ENCODE measurements at regions not wholly inside any gene's neighbourhood (a gene's known extent, or its start where the extent isn't known, plus 50 kb on each side); places are given as distances from the start of the nearest gene placed in this dataset.
"Not testable (repeated sequence)": the region's sequence is repeated elsewhere in the genome, so short reads cannot be mapped to it uniquely, and the experiment has no call there.

DNA sequence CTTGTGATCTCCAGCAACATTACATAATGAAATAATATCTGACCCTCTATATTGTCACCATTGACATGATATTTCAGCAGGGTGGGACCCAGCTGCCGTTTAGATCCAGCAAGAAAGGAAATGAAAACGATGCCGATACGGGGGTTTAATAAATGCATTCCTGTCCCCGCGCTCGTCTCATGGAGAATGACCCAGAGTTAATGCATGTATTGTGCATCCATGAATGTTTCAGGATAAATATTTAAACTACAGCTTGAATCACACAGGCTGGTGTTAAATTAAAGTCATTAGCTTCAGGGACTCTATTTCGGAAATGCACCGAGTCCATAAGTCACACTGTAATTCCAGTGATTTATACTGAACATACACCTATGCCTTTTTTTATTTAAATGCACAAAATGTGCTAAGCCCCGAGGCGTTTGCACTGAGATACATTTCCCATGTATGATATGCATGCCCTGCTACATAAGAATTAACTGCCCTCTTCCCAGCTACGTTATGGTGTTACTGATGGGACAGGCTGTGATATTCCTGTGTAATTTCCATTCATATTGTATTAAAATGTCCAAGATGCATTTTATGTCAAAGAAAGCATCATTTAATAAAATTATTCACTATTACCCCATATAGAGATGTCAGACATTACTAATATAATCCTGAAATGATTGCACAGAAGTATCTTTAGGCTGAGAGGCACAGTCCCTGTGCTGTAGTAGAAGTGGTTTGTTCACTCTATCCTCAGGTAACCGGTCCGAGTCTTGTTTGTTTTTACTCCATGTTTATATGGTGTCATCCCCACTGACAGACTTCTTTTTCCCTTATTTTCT, 109.3 kb upstream of the ZNF516 start:
- no peaks in the 10 kb centered on the region for H3K36me3 Mint-ChIP-seq

DNA sequence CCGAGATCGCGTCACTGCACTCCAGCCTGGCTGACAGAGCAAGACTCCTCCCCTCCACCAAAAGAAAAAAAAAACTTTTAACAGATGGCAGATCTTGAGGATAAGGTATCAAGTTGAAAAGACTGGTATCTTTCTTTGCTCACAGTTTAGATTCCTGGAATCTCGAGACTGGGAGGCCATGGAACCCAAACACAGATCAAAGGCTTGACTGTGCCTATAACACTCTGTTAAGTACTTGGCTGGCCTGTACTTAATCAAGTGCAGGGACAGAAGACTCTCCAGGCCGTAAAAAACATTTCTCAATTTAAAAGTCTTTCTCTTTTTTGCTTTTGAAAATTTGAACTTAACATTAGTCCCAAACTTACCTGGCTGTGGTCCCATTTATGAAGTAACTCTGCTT, 107.1 kb upstream of the ZNF516 start:
- Mint-ChIP-seq H3K4me3 (no peak overlapping the region), H3K27ac (no peak overlapping the region), H3K4me1 (peaks cover 0 to 10% (median 2%) of the 10 kb centered on the region in 3 donors), H3K27me3 (peaks cover 0 to 6% of the 10 kb centered on the region in 2 donors), H3K36me3 (no peaks in the 10 kb centered on the region), H3K9me3 (no peaks in the 10 kb centered on the region)
- no peak for ATAC-seq (replicated peaks in 1 of 4)
- Histone ChIP-seq H3K27me3 (replicated peaks in 1 of 2; ENCODE audit: control insufficient read depth in 2 of 2, extremely low read depth in 1 of 2, insufficient read depth in 2 of 2, low read length in 1 of 2) (no peaks in the 10 kb centered on the region), H3K27ac (ENCODE audit: low read length) (no peak overlapping the region), H3K4me3 (ENCODE audit: control insufficient read depth in 1 of 2, extremely low read depth in 1 of 2, low read length in 1 of 2) (no peak overlapping the region), H3K9me3 (no peaks in the 10 kb centered on the region), H3K4me1 (ENCODE audit: control insufficient read depth in 1 of 2, extremely low read depth in 1 of 2, insufficient read depth in 2 of 2, low read length in 2 of 2) (no peaks in the 10 kb centered on the region), H3K36me3 (ENCODE audit: control insufficient read depth in 2 of 2, extremely low read depth in 1 of 2, insufficient read depth in 1 of 2, low read length in 1 of 2) (no peaks in the 10 kb centered on the region)
- no peak for DNase-seq
- 11% methylated on average over 1 of the region's 5 CpGs for WGBS (ENCODE audit: insufficient coverage)
- ChIA-PET CTCF (interaction anchor here in 1 of 2 donors (0.7 kb wide), 1 partner anchor 9 kb away, joined by 3 read pairs; no protein-coding TSS in a partner anchor), POLR2A (no interaction called here)

More for the DNA sequence above, 109.3 kb upstream of the ZNF516 start:
- ChIA-PET POLR2A (interaction anchor here in 1 of 2 donors (0.6 kb wide), 1 partner anchor 106 kb away, joined by 5 read pairs; no protein-coding TSS in a partner anchor), CTCF (no interaction called here)
- WGBS (ENCODE audit: insufficient coverage) = 85% methylated on average over 4 of the region's 14 CpGs
- H3K4me1 ChIP-seq (ENCODE audit: control insufficient read depth in 1 of 2, extremely low read depth in 1 of 2, insufficient read depth in 2 of 2, low read length in 2 of 2) = no peaks in the 10 kb centered on the region
- Mint-ChIP-seq H3K27me3 (no peaks in the 10 kb centered on the region), H3K4me3 (no peak overlapping the region), H3K27ac (no peak overlapping the region), H3K4me1 (peaks cover 0 to 3% (median 0%) of the 10 kb centered on the region in 3 donors), H3K9me3 (no peaks in the 10 kb centered on the region)
- H3K36me3 ChIP-seq (ENCODE audit: control insufficient read depth in 2 of 2, extremely low read depth in 1 of 2, insufficient read depth in 1 of 2, low read length in 1 of 2) = no peaks in the 10 kb centered on the region
- H3K4me3 ChIP-seq (ENCODE audit: control insufficient read depth in 1 of 2, extremely low read depth in 1 of 2, low read length in 1 of 2) = no peak overlapping the region
- no peak overlapping the region for H3K27ac ChIP-seq (ENCODE audit: low read length)
- H3K9me3 ChIP-seq = no peaks in the 10 kb centered on the region
- H3K27me3 ChIP-seq (replicated peaks in 1 of 2; ENCODE audit: control insufficient read depth in 2 of 2, extremely low read depth in 1 of 2, insufficient read depth in 2 of 2, low read length in 1 of 2) = peaks cover 0 to 2% of the 10 kb centered on the region in 2 experiments
- ATAC-seq (replicated peaks in 1 of 4) (no peak), DNase-seq (no peak)

DNA sequence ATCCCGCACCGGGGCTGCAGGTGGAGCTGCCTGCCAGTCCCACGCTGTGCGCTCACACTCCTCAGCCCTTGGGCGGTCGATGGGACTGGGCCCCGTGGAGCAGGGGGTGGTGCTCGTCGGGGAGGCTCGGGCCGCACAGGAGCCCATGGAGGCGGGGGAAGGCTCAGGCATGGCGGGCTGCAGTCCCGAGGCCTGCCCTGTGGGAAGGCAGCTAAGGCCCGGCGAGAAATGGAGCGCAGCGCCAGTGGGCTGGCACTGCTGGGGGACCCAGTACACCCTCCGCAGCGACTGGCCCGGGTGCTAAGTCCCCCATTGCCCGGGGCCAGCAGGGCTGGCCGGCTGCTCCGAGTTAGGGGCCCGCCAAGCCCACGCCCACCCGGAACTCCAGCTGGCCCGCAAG, 105.0 kb upstream of the ZNF516 start:
- H3K9me3 ChIP-seq; H3K4me3 ChIP-seq (ENCODE audit: control insufficient read depth in 1 of 2, extremely low read depth in 1 of 2, low read length in 1 of 2); H3K27ac ChIP-seq (ENCODE audit: low read length); H3K4me3 Mint-ChIP-seq; H3K36me3 Mint-ChIP-seq; H3K9me3 Mint-ChIP-seq; H3K27me3 ChIP-seq (replicated peaks in 1 of 2; ENCODE audit: control insufficient read depth in 2 of 2, extremely low read depth in 1 of 2, insufficient read depth in 2 of 2, low read length in 1 of 2); H3K4me1 ChIP-seq (ENCODE audit: control insufficient read depth in 1 of 2, extremely low read depth in 1 of 2, insufficient read depth in 2 of 2, low read length in 2 of 2); CTCF ChIA-PET; H3K36me3 ChIP-seq (ENCODE audit: control insufficient read depth in 2 of 2, extremely low read depth in 1 of 2, insufficient read depth in 1 of 2, low read length in 1 of 2); H3K27ac Mint-ChIP-seq; ATAC-seq (replicated peaks in 1 of 4); DNase-seq: not testable (repeated sequence)
- Mint-ChIP-seq H3K27me3 (peaks cover 2 to 11% of the 10 kb centered on the region in 2 donors), H3K4me1 (peaks cover 0 to 10% (median 2%) of the 10 kb centered on the region in 3 donors)
- WGBS (ENCODE audit: insufficient coverage) = 93% methylated on average over 11 of the region's 28 CpGs
- POLR2A ChIA-PET = interaction anchor here in 1 of 2 donors (0.6 kb wide), 1 partner anchor 107 kb away, joined by 5 read pairs; no protein-coding TSS in a partner anchor

DNA sequence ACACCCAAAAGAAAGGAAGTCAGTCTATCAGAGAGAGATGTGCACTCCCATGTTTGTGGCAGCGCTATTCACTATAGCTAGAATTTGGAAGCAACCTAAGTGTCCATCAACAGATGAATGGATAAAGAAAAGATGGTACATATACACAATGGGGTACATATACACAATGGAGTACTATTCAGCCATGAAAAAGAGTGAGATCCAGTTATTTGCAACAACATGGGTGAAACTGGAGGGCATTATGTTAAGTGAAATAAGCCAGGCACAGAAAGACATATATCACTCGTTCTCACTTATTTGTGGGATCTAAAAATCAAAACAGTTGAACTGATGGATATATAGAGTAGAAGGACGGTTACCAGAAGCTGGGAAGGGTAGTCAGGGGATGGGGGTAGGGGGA, 99.9 kb upstream of the ZNF516 start:
- Histone ChIP-seq H3K36me3 (ENCODE audit: control insufficient read depth in 2 of 2, extremely low read depth in 1 of 2, insufficient read depth in 1 of 2, low read length in 1 of 2) (no peaks in the 10 kb centered on the region), H3K4me3 (ENCODE audit: control insufficient read depth in 1 of 2, extremely low read depth in 1 of 2, low read length in 1 of 2) (no peak overlapping the region), H3K9me3 (no peaks in the 10 kb centered on the region), H3K27ac (ENCODE audit: low read length) (no peak overlapping the region), H3K27me3 (replicated peaks in 1 of 2; ENCODE audit: control insufficient read depth in 2 of 2, extremely low read depth in 1 of 2, insufficient read depth in 2 of 2, low read length in 1 of 2) (peaks cover 0 to 26% of the 10 kb centered on the region in 2 experiments), H3K4me1 (ENCODE audit: control insufficient read depth in 1 of 2, extremely low read depth in 1 of 2, insufficient read depth in 2 of 2, low read length in 2 of 2) (no peaks in the 10 kb centered on the region)
- peaks cover 0 to 10% (median 2%) of the 10 kb centered on the region in 3 donors for H3K4me1 Mint-ChIP-seq
- no peak for ATAC-seq (replicated peaks in 1 of 4)
- no peak overlapping the region for H3K4me3 Mint-ChIP-seq
- CTCF ChIA-PET = no interaction called here
- POLR2A ChIA-PET = no interaction called here
- H3K27ac Mint-ChIP-seq = no peak overlapping the region
- H3K9me3 Mint-ChIP-seq = peaks cover 0 to 3% (median 0%) of the 10 kb centered on the region in 3 donors
- WGBS (ENCODE audit: insufficient coverage) = 94% methylated on average over 2 of the region's 3 CpGs
- DNase-seq = no peak
- peaks cover 42 to 50% of the 10 kb centered on the region in 2 donors for H3K27me3 Mint-ChIP-seq
- H3K36me3 Mint-ChIP-seq = no peaks in the 10 kb centered on the region

DNA sequence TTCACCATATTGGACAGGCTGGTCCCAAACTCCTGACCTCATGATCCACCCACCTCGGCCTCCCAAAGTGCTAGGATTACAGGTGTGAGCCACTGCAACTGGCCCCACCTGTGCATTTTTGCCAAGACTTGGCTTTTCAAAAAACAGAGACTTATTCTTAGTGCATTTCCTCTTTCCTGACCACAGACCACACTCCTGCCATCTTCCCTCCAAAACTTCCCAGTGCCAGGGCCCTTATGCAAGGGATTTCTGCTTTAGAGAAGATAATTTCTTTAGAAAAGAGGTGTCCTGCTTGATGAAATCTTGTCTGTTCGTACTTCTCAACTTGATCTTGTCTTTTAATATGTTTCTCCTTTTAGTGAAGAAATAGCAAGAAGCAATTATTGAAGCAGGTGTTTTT, 98.8 kb upstream of the ZNF516 start:
- H3K9me3 ChIP-seq = no peaks in the 10 kb centered on the region
- no peaks in the 10 kb centered on the region for H3K4me1 ChIP-seq (ENCODE audit: control insufficient read depth in 1 of 2, extremely low read depth in 1 of 2, insufficient read depth in 2 of 2, low read length in 2 of 2)
- H3K27ac ChIP-seq (ENCODE audit: low read length) = no peak overlapping the region
- Mint-ChIP-seq H3K4me1 (peaks cover 4 to 8% (median 4%) of the 10 kb centered on the region in 3 donors), H3K9me3 (peaks cover 0 to 3% (median 0%) of the 10 kb centered on the region in 3 donors), H3K36me3 (no peaks in the 10 kb centered on the region), H3K27me3 (peaks cover 51 to 58% of the 10 kb centered on the region in 2 donors), H3K27ac (no peak overlapping the region), H3K4me3 (no peak overlapping the region)
- CTCF ChIA-PET = no interaction called here
- WGBS (ENCODE audit: insufficient coverage) = 20% methylated on average over 1 of the region's 2 CpGs
- no peak for ATAC-seq (replicated peaks in 1 of 4)
- H3K36me3 ChIP-seq (ENCODE audit: control insufficient read depth in 2 of 2, extremely low read depth in 1 of 2, insufficient read depth in 1 of 2, low read length in 1 of 2) = no peaks in the 10 kb centered on the region
- H3K4me3 ChIP-seq (ENCODE audit: control insufficient read depth in 1 of 2, extremely low read depth in 1 of 2, low read length in 1 of 2) = no peak overlapping the region
- POLR2A ChIA-PET = no interaction called here
- H3K27me3 ChIP-seq (replicated peaks in 1 of 2; ENCODE audit: control insufficient read depth in 2 of 2, extremely low read depth in 1 of 2, insufficient read depth in 2 of 2, low read length in 1 of 2) = peaks cover 0 to 28% of the 10 kb centered on the region in 2 experiments
- DNase-seq = no peak

DNA sequence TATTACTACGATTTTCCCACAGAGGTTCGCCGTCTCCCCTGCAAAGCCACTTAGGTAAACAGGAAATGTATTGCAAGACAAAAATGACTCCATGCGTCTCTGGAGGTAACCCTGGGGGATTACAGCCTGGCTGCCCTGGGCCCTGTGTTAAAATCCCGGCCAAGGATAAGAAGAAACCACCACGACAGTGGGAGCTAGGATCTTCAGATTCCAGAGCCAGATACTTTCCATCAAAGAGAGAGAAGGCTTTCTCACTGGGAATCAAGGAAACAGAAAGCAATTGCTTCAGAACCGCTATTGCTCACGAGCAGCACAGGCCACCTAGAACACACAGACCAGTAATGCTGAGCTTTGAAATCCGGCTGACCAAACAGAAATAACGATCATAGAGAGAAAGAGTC, 97.9 kb upstream of the ZNF516 start:
- peaks cover 0 to 3% (median 0%) of the 10 kb centered on the region in 3 donors for H3K9me3 Mint-ChIP-seq
- Histone ChIP-seq H3K36me3 (ENCODE audit: control insufficient read depth in 2 of 2, extremely low read depth in 1 of 2, insufficient read depth in 1 of 2, low read length in 1 of 2) (no peaks in the 10 kb centered on the region), H3K9me3 (no peaks in the 10 kb centered on the region), H3K27me3 (replicated peaks in 1 of 2; ENCODE audit: control insufficient read depth in 2 of 2, extremely low read depth in 1 of 2, insufficient read depth in 2 of 2, low read length in 1 of 2) (peaks cover 0 to 32% of the 10 kb centered on the region in 2 experiments), H3K27ac (ENCODE audit: low read length) (no peak overlapping the region), H3K4me1 (ENCODE audit: control insufficient read depth in 1 of 2, extremely low read depth in 1 of 2, insufficient read depth in 2 of 2, low read length in 2 of 2) (no peaks in the 10 kb centered on the region), H3K4me3 (ENCODE audit: control insufficient read depth in 1 of 2, extremely low read depth in 1 of 2, low read length in 1 of 2) (no peak overlapping the region)
- no peak for ATAC-seq (replicated peaks in 1 of 4)
- WGBS (ENCODE audit: insufficient coverage) = 64% methylated on average over 8 of the region's 10 CpGs
- no peak overlapping the region for H3K27ac Mint-ChIP-seq
- no peak for DNase-seq
- ChIA-PET POLR2A (no interaction called here), CTCF (interaction anchor here in 1 of 2 donors (0.8 kb wide), 1 partner anchor 184 kb away, joined by 11 read pairs; no protein-coding TSS in a partner anchor)
- H3K4me3 Mint-ChIP-seq = no peak overlapping the region
- no peaks in the 10 kb centered on the region for H3K36me3 Mint-ChIP-seq
- H3K4me1 Mint-ChIP-seq = peaks cover 6 to 9% (median 7%) of the 10 kb centered on the region in 3 donors
- peaks cover 57 to 64% of the 10 kb centered on the region in 2 donors for H3K27me3 Mint-ChIP-seq

All from T-cell (primary cell).